NB4 (cell line): ENCODE measurements at regions not wholly inside any gene's neighbourhood (a gene's known extent, or its start where the extent isn't known, plus 50 kb on each side); places are given as distances from the start of the nearest gene placed in this dataset.

Experiments
- MAX ChIP-seq: IDR thresholded peaks from 2 replicates; pipeline ENCODE4 v1.6.1; 2011; ENCODE audit warnings: low read depth, low read length
- POLR2A ChIP-seq: IDR thresholded peaks from 2 replicates; pipeline ENCODE4 v1.6.1; 2011; ENCODE audit warnings: mild to moderate bottlenecking; ENCODE audit not compliant: insufficient read length; ENCODE audit errors: extremely low read depth

GRCh38 chr17:77670173-77670572 lies 288.3 kb upstream of the TNRC6C start:
- TF ChIP-seq POLR2A = no peak
- no peak for TF ChIP-seq MAX
